HEK293T (cell line): ENCODE measurements at regions not wholly inside any gene's neighbourhood (a gene's known extent, or its start where the extent isn't known, plus 50 kb on each side); places are given as distances from the start of the nearest gene placed in this dataset.

Source experiments
- CTCF ChIA-PET: fragments of 350-600 bp; formaldehyde crosslinking; extraction: SDS; loops from one replicate; lab custom pipeline; 2021; ENCODE audit warnings: antibody characterized with exemption, inconsistent platforms; lab: Yijun Ruan, JAX
- POLR2A ChIA-PET: fragments of 350-600 bp; formaldehyde crosslinking; extraction: SDS; loops from one replicate; lab custom pipeline; 2020; ENCODE audit warnings: antibody characterized with exemption, inconsistent platforms; lab: Yijun Ruan, JAX
- DNase-seq: peaks from one replicate; pipeline ENCODE4 v3.0.0; 2012; ENCODE audit warnings: mixed read lengths; ENCODE audit errors: extremely low spot score
- ARNT ChIP-seq: fragments of 450-650 bp; IDR thresholded peaks from 2 replicates; pipeline ENCODE4 v1.6.1; 2017; ENCODE audit warnings: mild to moderate bottlenecking
- BHLHE40 ChIP-seq: fragments of 450-650 bp; IDR thresholded peaks from 2 replicates; pipeline ENCODE4 v1.6.1; 2016; ENCODE audit warnings: mild to moderate bottlenecking, moderate library complexity, borderline replicate concordance
- CTBP1 ChIP-seq: fragments of 450-650 bp; IDR thresholded peaks from 2 replicates; pipeline ENCODE4 v1.6.1; 2016; ENCODE audit warnings: borderline replicate concordance
- ELF4 ChIP-seq: fragments of 450-650 bp; IDR thresholded peaks from 2 replicates; pipeline ENCODE4 v1.6.1; 2017; ENCODE audit warnings: antibody characterized with exemption
- FOXA1 ChIP-seq: fragments of 450-650 bp; IDR thresholded peaks from 2 replicates; pipeline ENCODE4 v1.6.1; 2016; ENCODE audit warnings: mild to moderate bottlenecking
- FOXK2 ChIP-seq: fragments of 450-650 bp; IDR thresholded peaks from 2 replicates; pipeline ENCODE4 v1.6.1; 2016; ENCODE audit warnings: mild to moderate bottlenecking
- FOXM1 ChIP-seq: fragments of 450-650 bp; IDR thresholded peaks from 2 replicates; pipeline ENCODE4 v1.6.1; 2017; ENCODE audit warnings: mild to moderate bottlenecking, borderline replicate concordance
- HDGF ChIP-seq: fragments of 450-650 bp; IDR thresholded peaks from 2 replicates; pipeline ENCODE4 v1.6.1; 2017; ENCODE audit warnings: antibody characterized with exemption, borderline replicate concordance
- L3MBTL2 ChIP-seq: fragments of 450-650 bp; conservative IDR thresholded peaks from 2 replicates; pipeline ENCODE4 v1.6.1; 2016; ENCODE audit warnings: mild to moderate bottlenecking
- LEF1 ChIP-seq: fragments of 450-650 bp; IDR thresholded peaks from 2 replicates; pipeline ENCODE4 v1.6.1; 2017; ENCODE audit warnings: mild to moderate bottlenecking, borderline replicate concordance
- NFRKB ChIP-seq: fragments of 450-650 bp; IDR thresholded peaks from 2 replicates; pipeline ENCODE4 v1.6.1; 2016; ENCODE audit warnings: mild to moderate bottlenecking, moderate library complexity
- SP1 ChIP-seq: fragments of 450-650 bp; IDR thresholded peaks from 2 replicates; pipeline ENCODE4 v1.6.1; 2017
- SUZ12 ChIP-seq: fragments of 450-650 bp; IDR thresholded peaks from 2 replicates; pipeline ENCODE4 v1.6.1; 2016; ENCODE audit warnings: mild to moderate bottlenecking
- TARDBP ChIP-seq: fragments of 450-650 bp; IDR thresholded peaks from 2 replicates; pipeline ENCODE4 v1.6.1; 2016
- ZNF384 ChIP-seq: fragments of 450-650 bp; IDR thresholded peaks from 2 replicates; pipeline ENCODE4 v1.6.1; 2016
- TF ChIP-seq, protein P1 (sequence below): fragments of 450-650 bp; IDR thresholded peaks from 2 replicates; pipeline ENCODE4 v1.6.1; 2016

DNA sequence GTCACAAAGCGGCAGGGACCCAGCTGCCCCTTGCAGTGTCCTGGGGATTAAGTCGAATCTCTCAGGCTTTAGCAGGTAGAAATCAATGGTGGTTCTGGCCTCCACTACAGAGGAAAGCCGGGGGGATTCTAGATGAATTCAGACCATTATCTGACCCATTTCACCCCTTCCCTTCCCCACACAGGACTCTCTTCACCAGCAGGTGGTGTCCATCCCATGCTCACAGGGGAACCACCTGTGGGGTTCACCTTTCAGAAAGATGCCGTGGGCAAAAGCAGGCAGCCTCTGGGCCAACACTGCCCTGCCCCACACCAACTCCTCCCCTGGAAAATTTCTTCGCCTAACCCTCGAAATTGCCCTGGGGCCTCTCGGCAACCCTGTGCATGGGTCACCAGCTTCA is 123.8 kb upstream of the GGTLC1 start:
- ChIA-PET CTCF (no interaction called here), POLR2A (no interaction called here)
- TF ChIP-seq SP1 (no peak), LEF1 (no peak), L3MBTL2 (no peak), ZNF384 (no peak), ARNT (no peak), HDGF (no peak), BHLHE40 (no peak), FOXM1 (no peak), SUZ12 (no peak), TARDBP (no peak), FOXK2 (no peak), NFRKB (no peak), ELF4 (no peak), FOXA1 (no peak), CTBP1 (no peak)
- TF ChIP-seq, protein P1, sequence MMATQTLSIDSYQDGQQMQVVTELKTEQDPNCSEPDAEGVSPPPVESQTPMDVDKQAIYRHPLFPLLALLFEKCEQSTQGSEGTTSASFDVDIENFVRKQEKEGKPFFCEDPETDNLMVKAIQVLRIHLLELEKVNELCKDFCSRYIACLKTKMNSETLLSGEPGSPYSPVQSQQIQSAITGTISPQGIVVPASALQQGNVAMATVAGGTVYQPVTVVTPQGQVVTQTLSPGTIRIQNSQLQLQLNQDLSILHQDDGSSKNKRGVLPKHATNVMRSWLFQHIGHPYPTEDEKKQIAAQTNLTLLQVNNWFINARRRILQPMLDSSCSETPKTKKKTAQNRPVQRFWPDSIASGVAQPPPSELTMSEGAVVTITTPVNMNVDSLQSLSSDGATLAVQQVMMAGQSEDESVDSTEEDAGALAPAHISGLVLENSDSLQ = no peak
- DNase-seq = no peak

DNA sequence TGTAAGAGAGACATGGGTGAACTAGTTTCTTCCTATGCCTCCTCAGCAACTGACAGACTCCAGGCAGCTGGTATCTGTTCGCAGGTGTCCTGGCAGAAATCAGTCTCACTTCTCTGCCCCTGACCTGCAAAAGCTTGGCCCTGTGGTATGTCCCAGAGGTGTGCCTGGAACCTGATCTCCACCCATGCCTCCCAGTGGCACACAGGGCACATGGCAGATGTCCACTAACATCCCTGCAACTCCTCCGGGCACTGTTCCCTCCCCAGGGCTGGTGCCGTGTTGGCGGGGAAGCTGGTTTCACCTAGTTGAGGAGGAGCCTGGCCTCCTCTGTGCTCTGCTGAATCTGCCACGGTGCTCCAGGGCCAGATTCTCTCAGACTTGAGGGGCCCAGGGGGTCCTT is 123.3 kb upstream of the GGTLC1 start:
- DNase-seq = no peak
- TF ChIP-seq TARDBP (no peak), L3MBTL2 (no peak), BHLHE40 (no peak), ZNF384 (no peak), ELF4 (no peak), LEF1 (no peak), HDGF (no peak), FOXM1 (no peak), FOXK2 (no peak), NFRKB (no peak), CTBP1 (no peak), SUZ12 (no peak), FOXA1 (no peak), ARNT (no peak), SP1 (no peak)
- TF ChIP-seq, protein P1 = no peak
- ChIA-PET CTCF (interaction anchor here (1.3 kb wide), 1 partner anchor 10 kb away, joined by 7 read pairs; no protein-coding TSS in a partner anchor), POLR2A (no interaction called here)

- ChIA-PET POLR2A (no interaction called here), CTCF (no interaction called here)
- TF ChIP-seq LEF1 = no peak
- TF ChIP-seq L3MBTL2 = no peak
- no peak for TF ChIP-seq ARNT
- no peak for TF ChIP-seq ZNF384
- TF ChIP-seq SP1 = no peak
- no peak for TF ChIP-seq NFRKB
- TF ChIP-seq BHLHE40 = no peak
- TF ChIP-seq TARDBP = no peak
- no peak for TF ChIP-seq HDGF
- no peak for TF ChIP-seq ELF4
- no peak for TF ChIP-seq FOXM1
- TF ChIP-seq, protein P1 = no peak
- TF ChIP-seq SUZ12 = no peak
- TF ChIP-seq FOXK2 = no peak
- no peak for TF ChIP-seq FOXA1
- no peak for TF ChIP-seq CTBP1
- DNase-seq = no peak
Measured at GRCh38 chr20:24109537-24109936, 121.0 kb upstream of the GGTLC1 start.

GRCh38 chr20:24109008-24109407 is 120.4 kb upstream of the GGTLC1 start:
- DNase-seq = no peak
- ChIA-PET POLR2A (no interaction called here), CTCF (no interaction called here)
- TF ChIP-seq LEF1 (no peak), FOXA1 (no peak), NFRKB (no peak), SUZ12 (no peak), FOXK2 (no peak), L3MBTL2 (no peak), TARDBP (no peak), ZNF384 (no peak), BHLHE40 (no peak), ELF4 (no peak), CTBP1 (no peak), ARNT (no peak), SP1 (no peak), HDGF (no peak)
- TF ChIP-seq, protein P1 = no peak

DNA sequence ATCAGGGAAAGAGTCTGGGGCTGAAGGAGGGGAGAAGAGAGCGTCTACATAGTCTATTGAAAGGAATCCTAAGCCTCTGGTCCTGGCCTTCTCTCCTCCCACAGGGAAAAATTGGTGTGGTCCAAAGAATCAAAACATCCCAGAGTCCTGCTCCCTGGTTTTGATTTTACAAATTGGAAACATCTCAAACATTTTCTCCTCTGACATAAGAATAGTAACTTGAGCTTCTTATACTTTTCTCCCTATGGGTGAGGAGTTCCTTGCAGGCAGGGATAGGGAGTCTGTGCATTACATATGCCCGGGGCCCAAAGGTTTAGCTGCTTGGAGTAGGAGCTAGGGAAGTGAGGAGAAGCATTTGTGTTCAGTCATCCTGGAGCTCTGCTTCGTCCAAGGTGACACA is 120.0 kb upstream of the GGTLC1 start:
- ChIA-PET CTCF (no interaction called here), POLR2A (no interaction called here)
- DNase-seq = no peak
- no peak for TF ChIP-seq L3MBTL2
- no peak for TF ChIP-seq FOXM1
- TF ChIP-seq HDGF = no peak
- no peak for TF ChIP-seq FOXA1
- TF ChIP-seq SUZ12 = no peak
- TF ChIP-seq ARNT = no peak
- no peak for TF ChIP-seq CTBP1
- TF ChIP-seq ZNF384 = no peak
- no peak for TF ChIP-seq LEF1
- TF ChIP-seq SP1 = no peak
- TF ChIP-seq NFRKB = no peak
- no peak for TF ChIP-seq TARDBP
- TF ChIP-seq, protein P1 = no peak
- TF ChIP-seq FOXK2 = no peak
- TF ChIP-seq ELF4 = no peak
- TF ChIP-seq BHLHE40 = no peak
